AG10803 (cell line): ENCODE measurements at regions not wholly inside any gene's neighbourhood (a gene's known extent, or its start where the extent isn't known, plus 50 kb on each side); places are given as distances from the start of the nearest gene placed in this dataset.
A peak's percentile ranks its signal among the peaks of the same experiment; 100 is the strongest.

Experiments used
- DNase-seq: peaks from one replicate; pipeline ENCODE4 v3.0.0; 2010; ENCODE audit warnings: low read depth
- H3K4me3 ChIP-seq: 2 replicates; pipeline ENCODE4 v1.5.1; 2011; ENCODE audit warnings: mild to moderate bottlenecking, low read length, control low read depth
- TF ChIP-seq, protein P1 (sequence below): conservative IDR thresholded peaks from 2 replicates; pipeline ENCODE4 v1.5.1; 2011; ENCODE audit warnings: mild to moderate bottlenecking, low read length, control low read depth, inconsistent platforms

DNA sequence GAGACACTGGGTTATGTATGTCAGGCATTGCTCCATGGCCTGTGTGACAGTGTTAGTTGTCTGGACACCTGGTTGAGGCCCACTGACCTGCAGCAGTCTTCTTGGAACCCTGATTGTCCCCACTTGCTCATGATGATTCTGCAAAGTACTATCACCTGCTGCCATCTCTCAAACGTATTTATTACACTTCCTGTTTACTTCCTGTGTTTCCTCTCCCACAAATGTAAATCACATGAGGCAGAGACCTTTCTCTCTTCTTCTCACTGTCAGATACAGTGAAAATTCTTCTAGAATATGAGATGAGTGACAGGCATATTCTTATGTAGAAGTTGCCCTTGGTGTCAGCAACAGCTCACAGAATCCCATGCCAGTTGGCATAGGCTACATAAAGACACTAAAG, 186.9 kb upstream of the CNTN1 start:
- TF ChIP-seq, protein P1, sequence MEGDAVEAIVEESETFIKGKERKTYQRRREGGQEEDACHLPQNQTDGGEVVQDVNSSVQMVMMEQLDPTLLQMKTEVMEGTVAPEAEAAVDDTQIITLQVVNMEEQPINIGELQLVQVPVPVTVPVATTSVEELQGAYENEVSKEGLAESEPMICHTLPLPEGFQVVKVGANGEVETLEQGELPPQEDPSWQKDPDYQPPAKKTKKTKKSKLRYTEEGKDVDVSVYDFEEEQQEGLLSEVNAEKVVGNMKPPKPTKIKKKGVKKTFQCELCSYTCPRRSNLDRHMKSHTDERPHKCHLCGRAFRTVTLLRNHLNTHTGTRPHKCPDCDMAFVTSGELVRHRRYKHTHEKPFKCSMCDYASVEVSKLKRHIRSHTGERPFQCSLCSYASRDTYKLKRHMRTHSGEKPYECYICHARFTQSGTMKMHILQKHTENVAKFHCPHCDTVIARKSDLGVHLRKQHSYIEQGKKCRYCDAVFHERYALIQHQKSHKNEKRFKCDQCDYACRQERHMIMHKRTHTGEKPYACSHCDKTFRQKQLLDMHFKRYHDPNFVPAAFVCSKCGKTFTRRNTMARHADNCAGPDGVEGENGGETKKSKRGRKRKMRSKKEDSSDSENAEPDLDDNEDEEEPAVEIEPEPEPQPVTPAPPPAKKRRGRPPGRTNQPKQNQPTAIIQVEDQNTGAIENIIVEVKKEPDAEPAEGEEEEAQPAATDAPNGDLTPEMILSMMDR = no peak
- H3K4me3 ChIP-seq = no peak overlapping the region
- no peak for DNase-seq

DNA sequence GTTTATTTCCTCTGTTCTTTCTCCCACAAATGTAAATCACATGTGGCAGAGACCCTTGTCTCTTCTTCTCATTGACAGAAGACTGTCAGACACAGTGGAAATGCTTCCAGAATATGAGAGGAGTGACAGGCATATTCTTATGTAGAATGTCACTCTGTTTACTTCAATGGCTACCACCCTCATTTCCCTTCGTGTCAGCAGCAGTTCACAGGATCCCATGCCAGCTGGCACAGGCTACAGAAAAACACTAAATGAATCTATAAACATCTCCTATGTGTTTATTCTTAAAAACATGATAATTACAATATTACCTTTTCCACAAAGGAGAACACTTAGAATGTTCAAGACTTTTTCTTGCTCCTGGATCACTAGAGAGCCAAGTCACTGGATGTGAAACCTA, 183.8 kb upstream of the CNTN1 start:
- H3K4me3 ChIP-seq = no peak overlapping the region
- no peak for DNase-seq
- TF ChIP-seq, protein P1 = no peak

DNA sequence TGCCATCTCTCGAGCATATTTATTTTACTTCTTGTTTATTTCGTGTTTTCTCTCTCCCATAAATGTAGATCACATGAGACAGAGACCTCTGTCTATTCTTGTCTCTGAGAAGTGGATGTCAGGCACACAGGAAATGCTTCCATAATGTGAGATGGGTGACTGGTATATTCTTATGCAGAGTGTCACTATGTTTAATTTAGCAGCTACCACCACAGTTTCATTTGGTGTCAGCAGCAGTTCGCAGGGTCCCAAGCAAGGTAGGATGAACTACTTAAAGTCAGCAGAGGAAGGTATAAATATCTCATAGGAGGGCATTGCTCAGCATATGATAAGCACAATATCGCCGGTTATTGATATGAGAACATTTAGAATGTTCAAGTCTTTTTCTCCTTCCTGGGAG, 180.9 kb upstream of the CNTN1 start:
- DNase-seq = no peak
- TF ChIP-seq, protein P1 = no peak
- no peak overlapping the region for H3K4me3 ChIP-seq

DNA sequence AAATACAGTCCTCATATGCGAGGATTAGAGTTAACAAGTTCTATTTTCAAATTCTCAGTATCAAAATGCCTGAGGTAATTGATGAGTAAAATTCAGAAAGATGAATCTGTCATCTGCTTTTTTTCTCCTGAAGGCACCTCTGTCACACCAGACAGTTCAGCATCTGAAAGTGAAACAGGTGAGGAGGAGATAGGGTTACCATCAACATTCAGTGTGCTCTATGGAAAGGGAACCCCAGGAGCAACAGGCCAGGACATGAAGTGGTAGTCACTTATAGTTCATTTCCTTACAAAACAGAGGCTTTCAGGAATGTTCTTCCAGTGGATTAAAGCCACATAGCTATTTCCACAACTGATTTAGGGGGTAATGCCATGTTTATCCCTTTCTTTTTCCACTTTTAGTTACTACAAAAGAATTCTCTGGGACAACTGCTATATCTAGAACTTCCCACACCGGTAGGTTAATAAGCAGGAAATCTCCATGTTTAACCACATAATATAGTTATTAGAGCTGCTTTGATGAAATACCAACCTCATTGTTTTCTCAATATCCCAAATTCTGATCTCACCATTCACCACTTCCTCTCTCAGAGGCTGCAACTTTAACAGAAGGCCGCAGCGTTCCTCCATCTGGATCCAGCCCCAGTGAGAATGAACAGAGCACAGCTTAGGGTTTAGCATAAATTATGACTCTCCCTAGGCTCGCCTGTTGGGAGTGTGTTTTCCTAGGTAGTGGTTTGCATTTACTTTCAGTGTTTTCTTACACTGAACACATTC, 177.0 kb upstream of the CNTN1 start:
- peak; percentile 30 for DNase-seq
- TF ChIP-seq, protein P1 = no peak
- no peak overlapping the region for H3K4me3 ChIP-seq

DNA sequence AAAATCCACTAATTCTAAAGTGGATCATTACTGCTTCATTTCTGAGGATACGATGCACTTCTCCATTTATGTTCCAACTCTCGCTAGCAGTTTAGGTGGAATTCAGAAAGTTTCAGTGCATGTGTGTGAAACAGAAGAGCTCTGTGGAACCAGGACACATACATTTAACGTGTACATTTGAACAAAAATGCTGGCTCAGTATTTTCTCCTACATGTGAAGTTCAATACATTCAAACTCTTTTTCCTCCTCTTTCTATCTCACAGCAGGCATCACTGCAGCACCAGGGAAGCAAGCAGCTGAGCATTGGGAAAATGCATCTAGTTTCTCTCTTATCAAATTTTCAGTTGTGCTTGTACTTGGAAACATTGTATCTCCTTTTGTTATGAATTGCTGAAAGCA, 169.4 kb upstream of the CNTN1 start:
- TF ChIP-seq, protein P1 = no peak
- H3K4me3 ChIP-seq = no peak overlapping the region
- no peak for DNase-seq

DNA sequence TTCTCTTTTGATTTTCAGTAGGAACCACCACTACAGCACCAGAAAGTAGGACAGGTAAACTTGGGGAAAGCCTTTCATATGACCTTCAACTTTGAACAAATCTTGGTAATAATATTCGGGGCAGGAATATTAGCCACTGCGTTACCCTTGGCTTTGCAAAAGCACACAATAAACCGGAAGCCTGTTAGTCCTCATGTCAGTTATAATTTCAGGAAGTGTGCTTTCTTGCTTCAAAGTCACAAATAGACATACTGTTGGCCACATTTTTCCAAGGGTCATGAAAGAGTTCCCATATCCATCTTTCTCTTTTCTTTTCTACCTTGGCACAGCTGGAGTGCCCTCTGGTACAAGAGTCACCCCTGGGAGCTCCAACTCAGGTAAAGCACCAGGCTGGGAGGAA, 167.2 kb upstream of the CNTN1 start:
- no peak for DNase-seq
- no peak overlapping the region for H3K4me3 ChIP-seq
- TF ChIP-seq, protein P1 = no peak

DNA sequence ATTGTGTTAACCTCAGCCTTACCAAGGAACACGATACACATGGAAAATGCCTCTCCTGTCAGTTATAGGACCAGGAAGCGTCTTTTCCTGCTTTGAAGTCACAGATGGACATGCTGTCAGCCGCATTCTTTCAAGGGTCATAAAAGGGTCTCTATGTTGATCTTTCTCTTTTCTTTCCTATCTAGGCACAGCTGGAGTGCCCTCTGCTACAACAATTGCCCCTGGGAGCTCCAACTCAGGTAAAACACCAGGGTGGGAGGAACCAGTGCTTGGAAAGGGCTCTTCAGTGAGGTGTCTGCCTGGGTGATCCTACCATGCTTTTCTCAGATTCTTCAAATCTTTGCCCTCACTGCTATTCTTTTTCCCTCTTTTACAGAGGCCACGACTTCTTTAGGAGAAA, 157.4 kb upstream of the CNTN1 start:
- DNase-seq = no peak
- H3K4me3 ChIP-seq = no peak overlapping the region
- TF ChIP-seq, protein P1 = no peak
